Lower leg skin (tissue), 3 donors: ENCODE measurements at regions not wholly inside any gene's neighbourhood (a gene's known extent, or its start where the extent isn't known, plus 50 kb on each side); places are given as distances from the start of the nearest gene placed in this dataset.

ENCODE experiments used
- CTCF ChIP-seq, 3 donors: fragments of 450-650 bp; IDR thresholded peaks; one replicate each; pipeline ENCODE4 v1.5.1; 2016; ENCODE audit warnings: antibody characterized with exemption in 3 of 3, mild to moderate bottlenecking in 3 of 3, moderate library complexity in 2 of 3
- POLR2A ChIP-seq, 2 donors: fragments of 450-650 bp; IDR thresholded peaks; one replicate each; pipeline ENCODE4 v1.6.1; 2016 to 2017; ENCODE audit warnings: antibody characterized with exemption in 2 of 2, mild to moderate bottlenecking in 1 of 2, moderate library complexity in 1 of 2

GRCh38 chr1:79441238-79441637 is 434.7 kb upstream of the ADGRL4 start:
- TF ChIP-seq CTCF (IDR thresholded peaks at IDR 0.05) (no peak), POLR2A (IDR thresholded peaks at IDR 0.05) (no peak)
